COLO829 (cell line): ENCODE measurements at regions not wholly inside any gene's neighbourhood (a gene's known extent, or its start where the extent isn't known, plus 50 kb on each side); places are given as distances from the start of the nearest gene placed in this dataset.
"Not testable (repeated sequence)": the region's sequence is repeated elsewhere in the genome, so short reads cannot be mapped to it uniquely, and the experiment has no call there.

Source experiments
- DNase-seq: peaks from one replicate; pipeline ENCODE4 v3.0.0; 2012; ENCODE audit warnings: low spot score

DNA sequence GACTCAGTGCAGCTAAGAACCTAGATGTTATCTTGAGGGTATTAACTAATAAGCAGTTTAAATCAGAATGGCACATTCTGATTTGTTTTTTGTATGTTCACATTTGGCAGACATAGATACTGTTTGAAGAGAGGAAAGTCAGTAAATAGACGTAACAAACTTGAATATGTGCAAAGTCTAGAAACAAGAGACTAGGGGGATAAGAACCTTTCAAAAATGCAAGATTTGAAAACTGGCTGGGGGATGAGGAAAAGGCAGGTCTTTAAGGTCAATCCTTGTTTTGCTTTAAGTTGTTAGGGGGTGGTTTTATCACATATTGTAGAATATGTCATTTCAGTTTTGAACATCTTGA lies 136.5 kb downstream of the ZNF92 start:
- not testable (repeated sequence) for DNase-seq

DNA sequence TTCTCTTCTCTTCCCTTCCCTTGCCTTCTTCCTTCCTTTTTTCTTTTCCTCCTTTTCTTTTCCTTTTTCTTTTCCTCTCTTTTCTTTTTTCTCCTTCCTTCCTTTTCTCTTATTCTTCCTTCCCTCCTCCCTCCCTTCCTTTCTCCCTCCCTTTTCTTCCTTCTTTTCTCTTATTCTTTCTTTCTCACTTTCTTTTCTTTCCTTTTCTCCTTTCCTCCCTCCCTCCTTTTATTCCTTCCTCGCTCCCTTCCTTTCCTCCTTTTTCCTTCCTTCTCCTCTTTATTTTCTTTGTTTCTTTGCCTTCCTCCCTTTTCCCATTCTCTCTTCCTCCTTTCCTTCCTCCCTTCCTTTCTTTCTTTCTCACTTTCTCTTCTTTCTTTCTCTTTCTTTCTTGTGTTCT lies 146.1 kb downstream of the ZNF92 start:
- DNase-seq: not testable (repeated sequence)

DNA sequence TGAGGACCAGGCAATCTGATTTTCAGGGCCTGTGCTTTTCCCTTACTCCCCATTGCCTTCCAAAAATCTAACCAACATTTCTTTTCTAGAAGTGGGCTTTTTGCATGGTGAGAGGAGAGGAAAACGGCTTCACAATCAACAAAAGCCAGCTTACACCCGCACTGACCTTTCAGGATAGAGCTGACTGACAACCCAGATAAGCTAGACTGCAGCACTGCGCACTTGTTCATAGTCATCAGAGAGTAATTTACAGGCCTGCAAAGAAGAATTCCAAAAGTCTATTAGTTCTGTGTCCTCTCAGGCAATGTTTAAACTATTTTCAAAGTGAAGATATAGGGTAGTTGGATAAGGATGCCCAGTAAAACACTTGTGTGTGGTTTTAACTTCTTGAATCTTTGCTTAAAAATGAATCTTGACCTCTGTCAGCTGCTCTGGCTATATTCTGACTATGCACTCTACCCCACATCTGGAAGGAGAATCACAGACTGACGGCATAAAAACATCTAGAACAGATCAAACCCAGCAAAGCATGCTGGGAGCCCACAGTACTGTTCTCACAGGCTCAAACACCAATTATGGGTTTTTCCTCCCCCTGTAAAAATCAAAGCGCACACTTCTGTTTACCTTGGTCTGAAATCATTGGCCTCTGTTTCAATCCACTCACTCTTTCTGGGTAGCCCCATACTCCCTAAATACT lies 172.0 kb downstream of the ZNF92 start:
- not testable (repeated sequence) for DNase-seq

DNA sequence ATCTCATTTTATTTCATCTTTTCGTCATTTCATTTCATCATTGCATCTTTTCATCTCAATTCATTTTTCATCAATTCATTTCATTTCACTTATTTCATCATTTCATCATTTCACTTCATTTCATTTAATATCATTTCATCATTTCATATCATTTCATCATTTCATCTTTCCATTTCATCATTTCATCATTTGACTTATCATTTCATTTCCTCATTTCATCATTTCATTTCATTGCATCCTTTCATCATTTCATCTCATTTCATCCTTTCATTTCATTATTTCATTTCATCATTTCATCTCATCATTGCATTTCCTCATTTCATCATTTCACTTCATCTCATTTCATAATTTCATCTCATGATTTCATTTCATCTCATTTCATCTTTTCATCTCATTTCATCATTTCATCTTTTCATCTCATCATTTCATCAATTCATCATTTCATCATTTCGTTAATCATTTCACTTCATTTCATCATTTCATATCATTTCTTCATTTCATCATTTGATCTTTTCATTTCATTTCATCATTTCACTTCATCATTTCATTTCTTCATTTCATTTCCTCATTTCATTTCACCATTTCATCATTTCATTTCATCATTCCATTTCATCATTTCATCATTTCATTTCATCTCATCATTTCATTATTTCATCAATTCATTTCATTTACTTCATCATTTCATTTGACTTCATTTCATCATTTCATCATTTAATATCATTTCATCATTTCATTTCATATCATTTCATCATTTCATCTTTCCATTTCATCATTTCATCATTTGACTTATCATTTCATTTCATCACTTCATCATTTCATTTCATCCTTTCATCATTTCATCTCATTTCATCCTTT lies 176.2 kb downstream of the ZNF92 start:
- not testable (repeated sequence) for DNase-seq

DNA sequence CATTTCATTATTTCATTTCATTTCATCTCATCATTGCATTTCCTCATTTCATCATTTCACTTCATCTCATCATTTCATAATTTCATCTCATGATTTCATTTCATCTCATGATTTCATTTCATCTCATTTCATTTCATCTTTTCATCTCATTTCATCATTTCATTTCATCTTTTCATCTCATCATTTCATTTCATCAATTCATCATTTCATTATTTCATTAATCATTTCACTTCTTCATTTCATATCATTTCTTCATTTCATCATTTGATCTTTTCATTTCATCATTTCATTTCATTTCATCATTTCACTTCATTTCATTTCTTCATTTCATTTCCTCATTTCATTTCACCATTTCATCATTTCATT lies 176.8 kb downstream of the ZNF92 start:
- DNase-seq: not testable (repeated sequence)

DNA sequence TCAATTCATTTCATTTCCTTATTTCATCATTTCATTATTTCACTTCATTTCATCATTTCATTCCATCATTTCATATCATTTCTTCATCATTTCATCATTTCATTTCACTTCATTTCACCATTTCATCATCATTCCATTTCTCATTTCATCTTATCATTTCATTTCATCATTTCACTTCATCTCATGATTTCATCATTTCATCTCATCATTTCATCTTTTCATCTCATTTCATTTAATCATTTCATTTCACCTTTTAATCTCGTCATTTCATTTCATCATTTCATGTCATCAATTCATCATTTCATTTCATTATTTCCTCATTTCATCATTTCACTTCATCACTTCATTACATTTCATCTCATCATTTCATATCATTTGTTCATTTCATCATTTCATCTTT lies 177.4 kb downstream of the ZNF92 start:
- DNase-seq: not testable (repeated sequence)

DNA sequence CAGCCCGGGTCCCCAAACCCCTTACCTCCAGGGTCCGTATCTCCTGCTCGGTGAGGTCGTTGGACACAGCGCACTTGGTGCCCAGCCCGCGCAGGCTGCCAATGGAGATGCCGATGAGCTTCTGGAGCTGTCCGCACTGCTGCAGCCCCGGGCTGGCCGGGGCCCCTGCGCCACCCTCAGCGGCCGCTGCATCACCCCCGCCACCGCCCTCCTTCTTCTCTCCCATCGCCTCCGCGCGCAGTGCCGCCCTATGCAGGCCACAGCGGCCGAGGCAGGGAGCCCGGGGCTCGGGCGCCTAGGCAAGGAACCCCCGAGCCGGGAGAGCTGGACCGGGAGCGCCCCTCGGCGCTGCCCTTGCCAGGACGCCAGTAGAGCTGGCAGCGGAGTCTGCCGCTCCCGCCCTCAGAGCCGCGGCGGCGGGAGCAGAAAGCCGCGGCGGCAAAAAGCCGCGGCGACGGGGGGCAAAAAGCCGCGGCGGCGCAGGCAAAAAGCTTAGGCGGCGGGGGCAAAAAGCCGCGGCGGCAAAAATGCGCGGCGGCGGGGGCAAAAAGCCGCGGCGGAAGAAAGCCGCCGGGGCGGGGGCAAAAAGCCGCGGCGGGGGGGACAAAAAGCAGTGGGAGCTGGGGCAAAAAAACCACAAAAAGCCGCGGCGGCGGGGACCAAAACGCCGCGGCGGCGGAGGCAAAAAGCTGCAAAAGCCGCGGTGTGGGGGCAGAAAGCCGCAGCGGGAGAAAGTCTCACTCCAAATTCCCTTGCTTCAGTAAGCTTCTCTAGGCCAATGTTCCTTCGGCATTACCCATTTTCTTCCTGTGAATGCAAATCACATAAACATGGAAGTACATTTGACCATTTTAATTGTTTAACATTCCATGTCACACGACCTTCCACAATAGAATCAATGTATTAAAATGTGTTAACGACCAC lies 181.2 kb downstream of the ZNF92 start:
- DNase-seq: not testable (repeated sequence)

DNA sequence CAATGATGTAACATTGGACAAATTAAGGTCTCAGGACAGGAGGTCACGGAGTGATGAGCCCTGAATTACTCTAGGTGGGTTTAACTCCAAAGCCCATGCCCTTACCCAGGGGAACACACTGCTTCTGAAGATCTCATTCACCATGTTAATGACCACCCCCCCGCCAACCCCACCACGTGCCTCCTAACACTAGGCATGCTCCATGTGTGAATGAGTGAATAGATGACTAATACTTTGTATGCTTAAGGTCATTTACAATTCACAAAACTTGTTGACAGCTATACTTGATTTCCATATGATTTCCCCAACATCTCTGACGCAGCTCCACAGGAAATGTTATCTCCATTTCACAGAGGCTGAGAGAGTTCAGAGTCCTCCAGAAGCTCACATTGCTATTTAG lies 184.9 kb downstream of the ZNF92 start:
- DNase-seq: not testable (repeated sequence)

DNA sequence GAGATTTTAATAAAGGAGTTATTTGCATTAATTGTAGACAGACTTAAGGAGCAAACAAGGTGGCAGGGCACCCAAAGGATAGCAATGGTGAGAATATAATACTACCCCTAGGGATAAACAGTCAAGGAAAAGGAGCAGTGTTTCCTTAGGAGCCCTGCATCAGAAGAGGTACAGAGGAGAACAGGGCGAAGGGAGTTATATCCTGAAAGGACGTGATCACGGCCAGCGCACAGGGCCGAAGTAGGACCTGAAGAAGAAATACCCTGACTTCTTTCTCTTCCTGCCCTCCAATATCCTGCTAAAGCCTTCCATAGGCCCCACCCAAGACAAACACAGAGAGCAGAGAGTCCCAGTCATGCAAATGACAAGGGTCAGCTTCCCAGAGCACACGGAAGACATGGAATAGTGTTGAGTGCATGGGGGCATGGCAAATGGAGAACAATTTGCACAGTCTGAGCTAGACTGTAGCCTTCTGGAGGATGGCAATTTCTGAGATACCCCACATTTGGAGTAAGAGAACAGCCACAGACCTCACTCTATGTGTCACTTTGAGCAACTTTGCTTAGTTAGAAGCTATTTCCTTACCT lies 188.2 kb downstream of the ZNF92 start:
- DNase-seq: not testable (repeated sequence)

DNA sequence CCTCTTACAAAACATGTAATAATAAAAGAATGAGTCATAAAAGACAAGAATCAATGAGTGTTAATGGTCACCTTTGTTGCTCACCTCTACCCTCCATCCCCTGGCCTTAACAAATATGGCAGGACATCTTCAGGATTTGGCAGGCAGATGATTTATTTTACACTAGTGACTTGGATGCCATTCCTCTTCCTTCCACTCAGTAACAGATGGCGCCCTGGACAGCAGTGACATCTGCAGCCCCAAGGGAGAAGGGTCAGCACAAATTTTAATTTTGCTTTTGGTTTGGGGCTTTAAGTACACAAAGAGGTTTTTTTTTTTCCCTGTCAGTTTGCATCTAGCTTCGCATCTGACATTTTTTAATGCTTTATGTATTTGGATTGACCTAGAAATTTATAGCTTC lies 188.9 kb downstream of the ZNF92 start:
- not testable (repeated sequence) for DNase-seq

DNA sequence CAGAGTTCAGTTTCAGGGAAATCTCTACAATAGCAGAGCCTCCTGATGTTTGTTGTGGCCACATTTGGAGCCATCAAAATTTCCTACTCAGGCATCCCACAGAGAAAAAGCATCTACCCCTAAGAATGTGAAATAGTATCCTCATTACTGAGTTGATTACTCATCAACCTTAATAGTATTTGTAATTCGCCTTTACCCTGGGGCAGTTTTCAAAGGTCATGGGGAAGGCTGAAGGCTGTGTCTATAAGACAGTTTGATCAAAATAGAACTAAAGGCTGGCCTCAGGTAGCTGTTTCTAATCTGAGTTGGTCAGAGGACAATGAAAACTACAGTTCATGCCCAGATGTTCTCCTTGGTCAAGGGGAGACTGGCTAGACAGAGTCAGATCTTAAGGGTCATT lies 189.7 kb downstream of the ZNF92 start:
- DNase-seq: not testable (repeated sequence)

DNA sequence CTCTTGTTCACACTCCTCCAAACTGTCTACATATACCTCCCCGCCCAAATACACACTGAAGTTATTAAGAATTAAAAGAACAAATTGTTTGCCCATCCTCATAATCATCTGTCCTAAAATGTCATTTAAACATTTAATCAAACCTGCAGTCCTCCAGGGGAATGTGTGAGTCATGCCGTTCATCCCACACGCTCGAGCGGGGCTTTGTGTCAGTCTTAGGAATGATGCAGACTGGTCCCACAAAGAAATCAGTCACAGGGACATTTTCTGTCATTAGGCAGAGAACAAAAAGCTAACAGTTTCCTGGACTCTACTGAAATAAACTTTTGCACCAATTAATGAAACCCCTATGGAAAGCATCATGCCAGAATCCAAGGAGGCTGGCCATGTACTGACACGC lies 194.6 kb downstream of the ZNF92 start:
- DNase-seq: not testable (repeated sequence)

DNA sequence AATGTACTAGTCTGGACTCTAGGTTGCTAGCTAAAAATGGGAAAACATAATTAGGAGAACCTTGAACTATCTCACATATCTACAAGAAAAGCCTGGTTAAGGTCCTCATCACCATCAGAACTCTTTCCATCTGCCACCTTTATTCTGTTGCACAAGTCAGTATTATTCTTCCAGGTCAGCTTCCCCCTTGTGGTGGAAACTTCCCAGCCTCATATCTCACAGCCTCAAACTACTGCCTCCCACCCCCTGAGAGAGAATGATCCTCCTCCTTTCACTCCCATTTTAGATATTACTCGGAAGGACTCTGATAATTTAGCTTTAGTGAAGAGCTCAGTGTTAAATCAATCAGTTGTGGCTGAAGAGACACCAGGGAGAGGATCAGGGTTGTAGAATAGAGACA lies 197.3 kb downstream of the ZNF92 start:
- DNase-seq: not testable (repeated sequence)

DNA sequence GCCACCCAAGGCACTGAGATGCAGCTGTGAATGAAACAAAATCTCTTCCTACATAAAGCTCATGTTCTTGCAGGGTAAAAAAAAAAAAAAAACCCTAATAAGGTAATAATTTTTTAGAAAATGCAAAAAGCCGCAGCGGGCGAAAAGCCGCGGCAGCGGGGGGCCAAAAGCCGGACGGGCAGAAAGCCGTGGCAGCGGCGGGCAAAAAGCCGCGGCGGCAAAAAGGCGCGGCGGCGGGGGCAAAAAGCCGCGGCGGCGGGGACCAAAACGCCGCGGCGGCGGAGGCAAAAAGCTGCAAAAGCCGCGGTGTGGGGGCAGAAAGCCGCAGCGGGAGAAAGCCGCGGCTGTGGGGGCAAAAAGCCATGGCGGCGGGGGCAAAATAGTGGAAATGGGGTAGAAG lies 198.9 kb downstream of the ZNF92 start:
- not testable (repeated sequence) for DNase-seq

DNA sequence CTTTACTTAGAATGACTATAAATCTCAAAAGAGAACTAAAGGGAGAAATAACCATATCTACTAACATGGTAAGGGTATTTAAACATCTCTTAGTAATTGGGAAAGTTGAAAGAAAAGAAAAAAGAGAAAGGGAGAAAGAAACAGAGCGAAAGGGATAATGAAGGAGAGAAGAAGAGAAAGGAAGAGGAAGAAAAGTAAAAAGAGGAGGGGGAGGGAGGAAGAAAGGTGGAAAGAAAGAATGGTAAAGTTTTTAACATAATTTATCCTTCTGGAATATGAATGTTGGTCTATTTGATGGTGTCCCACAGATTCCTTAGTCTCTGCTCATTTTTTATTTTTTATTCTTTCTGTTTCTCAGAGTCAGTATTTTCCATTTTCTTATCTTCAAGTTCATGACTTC lies 202.7 kb downstream of the ZNF92 start:
- DNase-seq: not testable (repeated sequence)

DNA sequence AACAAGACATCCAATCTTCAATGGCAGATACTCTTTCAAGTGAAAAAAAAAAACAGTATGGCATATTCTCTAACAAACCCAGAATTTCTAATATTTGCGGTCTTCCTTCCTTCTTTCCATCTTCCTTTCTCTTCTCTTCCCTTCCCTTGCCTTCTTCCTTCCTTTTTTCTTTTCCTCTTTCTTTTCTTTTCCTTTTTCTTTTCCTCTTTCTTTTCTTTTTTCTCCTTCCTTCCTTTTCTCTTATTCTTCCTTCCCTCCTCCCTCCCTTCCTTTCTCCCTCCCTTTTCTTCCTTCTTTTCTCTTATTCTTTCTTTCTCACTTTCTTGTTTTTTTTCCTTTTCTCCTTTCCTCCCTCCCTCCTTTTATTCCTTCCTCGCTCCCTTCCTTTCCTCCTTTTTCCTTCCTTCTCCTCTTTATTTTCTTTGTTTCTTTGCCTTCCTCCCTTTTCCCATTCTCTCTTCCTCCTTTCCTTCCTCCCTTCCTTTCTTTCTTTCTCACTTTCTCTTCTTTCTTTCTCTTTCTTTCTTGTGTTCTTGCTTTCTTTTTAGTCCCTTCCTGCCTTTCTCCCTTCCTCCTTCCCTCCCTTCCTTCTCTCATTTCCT lies 209.0 kb downstream of the ZNF92 start:
- DNase-seq: not testable (repeated sequence)

DNA sequence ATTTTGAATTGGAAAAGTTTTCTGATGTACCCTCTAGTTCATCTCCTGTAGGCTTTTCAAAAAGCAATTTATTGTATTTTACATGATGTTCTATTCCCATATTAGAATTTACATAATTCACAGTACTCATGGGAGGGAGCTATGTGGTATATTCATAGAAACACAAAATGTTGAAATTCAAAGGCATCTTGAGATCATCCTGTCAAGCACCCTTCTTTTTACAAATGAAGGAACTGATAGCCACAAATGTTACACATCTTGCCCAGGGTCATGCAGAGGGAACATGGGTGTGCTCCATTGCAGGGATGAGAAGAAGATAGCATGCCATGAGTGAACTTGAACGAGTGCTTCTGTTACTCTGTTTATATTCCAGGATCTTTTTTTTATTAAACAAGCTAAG lies 228.8 kb downstream of the ZNF92 start:
- DNase-seq: not testable (repeated sequence)

DNA sequence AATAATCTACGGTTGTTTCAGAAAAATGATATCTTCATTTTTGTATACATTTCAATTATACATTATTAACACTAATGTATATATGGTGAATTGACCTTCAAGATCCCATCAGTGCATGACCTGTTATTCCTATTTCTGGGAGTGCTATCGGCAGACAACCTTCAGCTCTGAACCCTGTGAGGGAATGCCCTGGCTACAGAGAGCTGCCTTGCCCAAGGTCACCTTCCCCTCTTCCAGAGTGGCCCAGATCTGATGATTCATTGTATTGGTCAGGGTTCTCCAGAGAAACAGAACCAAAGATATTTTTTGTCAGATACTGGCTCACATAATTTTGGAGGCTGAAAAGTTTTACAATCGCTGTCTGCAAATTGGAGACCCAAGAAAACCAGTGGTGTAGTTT lies 235.5 kb downstream of the ZNF92 start:
- DNase-seq: no peak

DNA sequence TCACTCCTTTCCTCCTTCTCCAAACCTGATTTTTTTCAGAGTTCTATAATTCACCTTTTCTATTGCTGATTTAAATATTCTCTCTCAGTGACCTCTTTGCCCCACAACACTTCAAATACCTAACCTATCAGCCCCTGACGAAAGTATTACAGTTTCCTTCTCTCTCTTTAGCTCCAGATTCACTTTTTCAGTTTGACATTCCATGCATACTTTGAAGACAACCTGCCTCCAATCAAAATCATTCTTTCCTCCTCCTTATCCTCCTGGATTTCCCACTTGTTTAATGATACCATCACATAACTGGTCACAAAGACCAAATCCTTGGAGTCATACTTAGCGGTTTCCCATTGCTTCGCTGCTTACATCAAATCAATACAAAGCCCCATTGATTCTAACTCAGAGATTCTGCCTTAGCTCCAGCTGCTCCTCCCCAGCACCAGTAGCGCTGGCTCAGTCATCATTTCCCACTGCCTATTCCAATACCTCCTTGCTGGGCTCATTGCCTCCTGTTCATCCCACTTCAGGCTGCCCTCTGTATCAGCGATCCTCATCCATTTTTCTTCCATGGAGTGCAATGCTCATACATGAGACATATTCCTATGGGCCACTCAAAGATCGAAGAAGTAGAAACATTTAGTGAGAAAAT lies 240.1 kb downstream of the ZNF92 start:
- not testable (repeated sequence) for DNase-seq

DNA sequence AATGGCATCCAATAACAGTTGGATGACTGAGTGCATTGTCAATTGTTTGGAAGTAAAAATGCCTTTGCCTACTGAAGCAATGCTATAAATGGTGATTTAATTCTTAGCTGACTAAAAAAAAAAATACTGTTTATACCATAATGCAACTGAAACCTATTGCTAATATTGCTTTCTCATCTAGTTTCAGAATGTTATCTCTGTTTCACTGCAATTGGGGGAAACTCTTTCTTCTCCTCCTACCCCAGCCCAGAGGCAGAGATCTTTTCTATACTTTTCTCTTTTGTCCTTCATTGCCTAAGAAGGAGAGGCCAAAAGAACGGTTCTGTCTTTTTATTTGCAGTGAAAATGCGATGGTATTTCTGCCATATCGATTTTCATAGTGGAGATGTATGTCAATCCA lies 242.5 kb downstream of the ZNF92 start:
- not testable (repeated sequence) for DNase-seq

DNA sequence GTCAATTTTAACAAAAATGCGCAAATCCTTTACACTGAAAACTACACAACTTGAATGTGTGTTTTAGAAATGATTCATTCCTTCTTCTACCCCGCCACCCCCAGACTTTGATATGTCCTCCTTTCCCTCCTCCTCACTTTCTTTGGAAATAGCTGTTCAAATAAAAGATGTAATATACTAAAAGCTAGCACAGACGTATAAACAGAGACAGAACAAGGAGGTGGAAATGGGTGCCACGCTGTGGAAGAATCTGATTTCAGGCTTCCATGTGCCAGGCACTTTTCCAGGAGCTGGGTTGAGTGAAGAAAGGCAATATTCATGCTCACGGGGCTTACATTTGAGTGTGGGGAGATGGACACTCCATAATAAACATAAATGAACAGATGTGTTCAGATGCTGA lies 246.6 kb downstream of the ZNF92 start:
- not testable (repeated sequence) for DNase-seq
